ENCODE measurements at regions not wholly inside any gene's neighbourhood (a gene's known extent, or its start where the extent isn't known, plus 50 kb on each side); places are given as distances from the start of the nearest gene placed in this dataset.

GRCh38 chr11:28820296-28820989, 712.3 kb downstream of the METTL15 start:
- TF ChIP-seq EZH2phosphoT487 (IDR thresholded peaks at IDR 0.05; ENCODE audit: insufficient read depth, low read depth): no peak
- no peak for TF ChIP-seq EZH2 (IDR thresholded peaks at IDR 0.05; ENCODE audit: insufficient read depth, poor library complexity, severe bottlenecking)
